Mesothelial cell of epicardium (in vitro differentiated cells): ENCODE measurements at regions not wholly inside any gene's neighbourhood (a gene's known extent, or its start where the extent isn't known, plus 50 kb on each side); places are given as distances from the start of the nearest gene placed in this dataset.
"Not testable (repeated sequence)": the region's sequence is repeated elsewhere in the genome, so short reads cannot be mapped to it uniquely, and the experiment has no call there.

ENCODE experiments used
- DNase-seq, 2 experiments: peaks; one replicate each; pipeline ENCODE4 v3.0.0; 2021; ENCODE audit warnings: low spot score in 2 of 2; ENCODE audit not compliant: unreplicated experiment in 2 of 2
- H3K27ac Mint-ChIP-seq: 2 replicates; pipeline ENCODE4 v1.8.0; 2021; ENCODE audit warnings: mixed read lengths
- H3K27me3 Mint-ChIP-seq: 2 replicates; pipeline ENCODE4 v1.8.0; 2021; ENCODE audit warnings: low read depth, mixed read lengths
- H3K36me3 Mint-ChIP-seq: 2 replicates; pipeline ENCODE4 v1.8.0; 2021; ENCODE audit warnings: mixed read lengths
- H3K4me1 Mint-ChIP-seq: 2 replicates; pipeline ENCODE4 v1.8.0; 2021; ENCODE audit warnings: mixed read lengths
- H3K4me3 Mint-ChIP-seq: 2 replicates; pipeline ENCODE4 v1.8.0; 2021; ENCODE audit warnings: mild to moderate bottlenecking, moderate library complexity, mixed read lengths
- H3K9me3 Mint-ChIP-seq: 2 replicates; pipeline ENCODE4 v1.8.0; 2021; ENCODE audit warnings: mixed read lengths
- CTCF ChIP-seq: fragments of 200-600 bp; sonication (generic); IDR thresholded peaks from one replicate; pipeline ENCODE4 v1.5.0; 2021; ENCODE audit warnings: antibody characterized with exemption; ENCODE audit not compliant: unreplicated experiment

DNA sequence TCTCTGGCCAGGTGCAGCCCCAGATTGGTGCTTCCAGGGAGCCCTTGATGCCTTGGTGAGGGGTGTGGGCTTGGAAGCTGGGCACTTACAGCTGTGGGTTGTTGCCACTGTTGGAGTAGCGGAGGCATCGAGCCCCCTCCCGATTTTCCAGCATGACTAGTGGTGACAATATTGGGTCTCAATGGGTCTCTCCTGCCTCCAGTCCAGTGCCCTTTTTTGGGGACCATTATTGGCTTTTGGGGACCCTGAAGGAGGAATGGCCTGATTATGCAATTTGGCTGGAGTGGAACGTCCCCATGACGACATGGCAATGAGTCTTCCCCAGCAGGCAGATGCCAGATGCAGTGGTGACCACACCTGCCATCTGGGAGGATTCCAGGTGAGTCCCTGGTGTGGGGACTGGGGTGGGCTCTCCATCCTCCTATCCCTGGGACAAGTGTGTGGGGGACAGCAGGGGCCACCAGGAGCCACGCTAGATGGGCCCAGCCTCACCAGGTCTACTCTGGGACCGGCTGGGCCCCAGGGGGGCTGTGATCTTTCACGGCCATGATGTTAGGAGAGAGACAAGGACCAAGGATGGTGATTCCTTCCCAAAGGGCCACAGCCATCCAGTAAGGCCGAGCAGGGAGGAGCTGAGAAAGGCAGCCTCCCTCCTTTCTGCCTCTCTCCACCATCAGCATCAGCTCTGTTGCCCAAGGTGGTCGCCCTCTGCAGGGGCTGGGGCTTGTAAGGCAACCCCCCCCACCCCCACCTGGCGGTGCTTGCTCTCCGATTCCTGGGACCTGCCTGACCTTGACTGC, 196.8 kb downstream of the GOLGA6L6 start:
- H3K27me3 Mint-ChIP-seq: no peaks in the 10 kb centered on the region
- no peak overlapping the region for H3K27ac Mint-ChIP-seq
- no peaks in the 10 kb centered on the region for H3K4me1 Mint-ChIP-seq
- DNase-seq: peak; percentile 36 to 44
- H3K36me3 Mint-ChIP-seq: peaks cover 2% of the 10 kb centered on the region
- H3K9me3 Mint-ChIP-seq: peaks cover 2% of the 10 kb centered on the region
- no peak for TF ChIP-seq CTCF
- H3K4me3 Mint-ChIP-seq: no peak overlapping the region

- H3K9me3 Mint-ChIP-seq, H3K27me3 Mint-ChIP-seq, H3K27ac Mint-ChIP-seq, H3K36me3 Mint-ChIP-seq, H3K4me3 Mint-ChIP-seq, H3K4me1 Mint-ChIP-seq: not testable (repeated sequence)
- peak; percentile 31 to 48 for DNase-seq
These were observed 198.0 kb downstream of the GOLGA6L6 start for GRCh38 chr15:20343395-20344211.

DNA sequence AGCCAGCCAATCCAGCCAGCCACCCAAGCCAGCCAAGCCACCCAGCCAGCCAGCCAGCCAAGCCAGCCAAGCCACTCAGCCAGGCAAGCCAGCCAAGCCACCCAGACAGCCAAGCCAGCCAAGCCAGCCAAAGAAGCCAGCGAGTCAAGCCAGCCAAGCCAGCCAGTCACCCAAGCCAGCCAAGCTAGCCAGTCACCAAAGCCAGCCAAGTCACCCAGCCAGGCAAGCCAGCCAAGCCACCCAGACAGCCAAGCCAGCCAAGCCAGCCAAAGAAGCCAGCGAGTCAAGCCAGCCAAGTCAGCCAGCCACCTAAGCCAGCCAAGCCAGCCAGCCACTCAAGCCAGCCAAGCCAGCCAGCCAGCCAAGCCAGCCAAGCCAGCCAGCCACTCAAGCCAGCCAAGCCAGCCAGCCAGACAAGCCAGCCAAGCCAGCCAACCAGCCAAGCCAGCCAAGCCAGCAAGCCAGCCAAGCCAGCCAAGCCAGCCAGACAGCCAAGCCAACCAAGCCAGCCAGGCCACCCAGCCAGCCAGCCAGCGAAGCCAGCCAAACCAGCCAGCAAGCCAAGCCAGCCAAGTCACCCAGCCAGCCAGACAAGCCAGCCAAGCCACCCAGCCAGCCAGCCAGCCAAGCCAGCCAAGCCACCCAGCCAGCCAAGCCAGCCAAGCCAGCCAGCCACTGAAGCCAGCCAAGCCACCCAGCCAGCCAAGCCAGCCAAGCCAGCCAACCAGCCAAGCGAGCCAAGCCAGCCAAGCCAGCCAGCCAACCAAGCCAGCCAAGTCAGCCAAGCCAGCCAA, 198.8 kb downstream of the GOLGA6L6 start:
- H3K27me3 Mint-ChIP-seq, H3K9me3 Mint-ChIP-seq, H3K4me1 Mint-ChIP-seq, H3K27ac Mint-ChIP-seq, H3K4me3 Mint-ChIP-seq, H3K36me3 Mint-ChIP-seq: not testable (repeated sequence)
- DNase-seq: peak in 1 of 2 experiments; percentile 22

DNA sequence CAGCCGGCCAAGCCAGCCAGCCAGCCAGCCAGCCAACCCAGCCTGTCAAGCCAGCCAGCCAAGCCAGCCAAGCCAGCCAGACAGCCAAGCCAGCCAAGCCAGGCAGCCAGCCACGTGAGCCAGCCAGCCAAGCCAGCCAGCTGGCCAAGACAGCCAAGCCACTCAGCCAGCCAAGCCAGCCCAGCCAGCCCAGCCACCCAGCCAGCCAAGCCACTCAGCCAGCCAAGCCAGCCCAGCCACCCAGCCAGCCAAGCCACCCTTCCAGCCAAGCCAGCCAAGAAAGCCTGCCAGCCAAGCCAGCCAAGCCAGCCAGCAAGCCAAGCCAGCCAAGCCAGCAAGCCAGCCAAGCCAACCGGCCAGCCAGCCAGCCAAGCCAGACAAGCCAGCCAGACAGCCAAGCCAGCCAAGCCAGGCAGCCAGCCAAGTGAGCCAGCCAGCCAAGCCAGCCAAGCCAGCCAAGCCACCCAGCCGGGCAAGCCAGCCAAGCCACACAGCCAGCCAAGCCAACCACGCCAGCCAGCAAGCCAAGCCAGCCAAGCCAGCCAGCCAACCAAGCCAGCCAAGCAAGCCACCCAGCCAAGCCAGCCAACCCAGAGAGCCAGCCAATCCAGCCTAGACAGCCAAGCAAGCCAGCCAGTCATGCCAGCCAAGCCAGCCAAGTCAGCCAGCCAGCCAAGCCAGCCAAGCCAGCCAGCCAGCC, 199.5 kb downstream of the GOLGA6L6 start:
- peaks cover 3% of the 10 kb centered on the region for H3K36me3 Mint-ChIP-seq
- H3K27ac Mint-ChIP-seq: no peak overlapping the region
- no peak overlapping the region for H3K4me3 Mint-ChIP-seq
- no peak for TF ChIP-seq CTCF
- H3K4me1 Mint-ChIP-seq: no peaks in the 10 kb centered on the region
- H3K9me3 Mint-ChIP-seq: peaks cover 4% of the 10 kb centered on the region
- H3K27me3 Mint-ChIP-seq: no peaks in the 10 kb centered on the region
- peak; percentile 89 to 92 for DNase-seq

- Mint-ChIP-seq H3K27ac (no peak overlapping the region), H3K4me3 (no peak overlapping the region), H3K9me3 (peaks cover 7% of the 10 kb centered on the region), H3K36me3 (peaks cover 6% of the 10 kb centered on the region), H3K27me3 (no peaks in the 10 kb centered on the region), H3K4me1 (no peaks in the 10 kb centered on the region)
- DNase-seq: peak; percentile 85 to 92
- TF ChIP-seq CTCF: no peak
These were observed 200.5 kb downstream of the GOLGA6L6 start for GRCh38 chr15:20340931-20341661.
